ENCODE measurements at regions not wholly inside any gene's neighbourhood (a gene's known extent, or its start where the extent isn't known, plus 50 kb on each side); places are given as distances from the start of the nearest gene placed in this dataset.

- TF ChIP-seq, protein P1, sequence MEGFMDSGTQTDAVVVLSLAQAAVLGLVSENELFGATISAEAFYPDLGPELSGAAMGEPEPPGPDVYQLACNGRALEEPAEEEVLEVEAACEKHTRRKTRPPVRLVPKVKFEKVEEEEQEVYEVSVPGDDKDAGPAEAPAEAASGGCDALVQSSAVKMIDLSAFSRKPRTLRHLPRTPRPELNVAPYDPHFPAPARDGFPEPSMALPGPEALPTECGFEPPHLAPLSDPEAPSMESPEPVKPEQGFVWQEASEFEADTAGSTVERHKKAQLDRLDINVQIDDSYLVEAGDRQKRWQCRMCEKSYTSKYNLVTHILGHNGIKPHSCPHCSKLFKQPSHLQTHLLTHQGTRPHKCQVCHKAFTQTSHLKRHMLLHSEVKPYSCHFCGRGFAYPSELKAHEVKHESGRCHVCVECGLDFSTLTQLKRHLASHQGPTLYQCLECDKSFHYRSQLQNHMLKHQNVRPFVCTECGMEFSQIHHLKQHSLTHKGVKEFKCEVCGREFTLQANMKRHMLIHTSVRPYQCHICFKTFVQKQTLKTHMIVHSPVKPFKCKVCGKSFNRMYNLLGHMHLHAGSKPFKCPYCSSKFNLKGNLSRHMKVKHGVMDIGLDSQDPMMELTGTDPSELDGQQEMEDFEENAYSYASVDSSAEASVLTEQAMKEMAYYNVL (CRISPR knock-in tag; IDR thresholded peaks at IDR 0.05; ENCODE audit: borderline replicate concordance), result no peak
- no peak for TF ChIP-seq REPIN1 (CRISPR knock-in tag; IDR thresholded peaks at IDR 0.05; ENCODE audit: borderline replicate concordance, low read depth)
These were observed 230.7 kb downstream of the SNAPC1 start (continued) for GRCh38 chr14:61992926-61993325.

DNA sequence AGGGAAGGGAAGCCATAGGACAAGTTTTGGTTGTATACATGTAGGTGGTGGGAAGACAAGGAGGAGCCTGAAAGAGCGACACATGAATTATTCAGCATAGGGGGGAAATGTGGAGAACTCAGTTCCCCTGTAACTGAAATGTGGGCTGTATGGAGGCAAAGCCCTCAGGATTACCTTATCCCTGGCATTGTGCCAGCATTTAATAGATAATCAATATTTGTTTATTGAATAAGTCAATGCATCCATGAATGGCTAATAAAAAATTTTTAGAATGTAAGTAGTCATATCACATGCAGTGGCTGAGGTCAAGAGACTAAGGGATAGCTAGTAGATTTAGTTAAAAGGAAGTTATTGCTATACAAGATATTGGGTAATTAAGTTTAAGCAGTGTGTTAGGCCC is 232.4 kb downstream of the SNAPC1 start:
- in situ Hi-C loops (cut with HindIII; ENCODE audit: extremely low pct_ligation_motif_present, low pct_unique_long_range_greater_than_20kb), result no loop called here
- intact Hi-C loops (cut with micrococcal nuclease; ENCODE audit: unreplicated experiment), result no loop called here

GRCh38 chr14:61996753-61997152 is 234.5 kb downstream of the SNAPC1 start:
- BruUV-seq (replicated peaks), result no TSS peak
- Histone ChIP-seq H3K4me2 (ENCODE audit: low read depth, low read length) (no peak overlapping the region), H3K27ac (ENCODE audit: extremely low read length, insufficient read depth, low read length) (no peak overlapping the region), H2AFZ (ENCODE audit: low read length) (no peak overlapping the region), H3K4me1 (ENCODE audit: insufficient read depth, low read length) (no peaks in the 10 kb centered on the region), H3K79me2 (ENCODE audit: insufficient read depth, low read length) (no peaks in the 10 kb centered on the region), H3K4me3 (replicated peaks in 1 of 3; ENCODE audit: insufficient read depth in 1 of 3, low read depth in 2 of 3, low read length in 3 of 3) (no peak overlapping the region), H3K36me3 (replicated peaks in 1 of 2; ENCODE audit: control insufficient read depth in 1 of 2, insufficient read depth in 2 of 2, low read length in 2 of 2) (no peaks in the 10 kb centered on the region), H3K9ac (ENCODE audit: insufficient read depth, low read depth, low read length) (no peak overlapping the region), H4K20me1 (ENCODE audit: insufficient read depth, low read length) (no peaks in the 10 kb centered on the region), H3K27me3 (ENCODE audit: control insufficient read depth in 1 of 2, insufficient read depth in 2 of 2, low read length in 2 of 2) (no peaks in the 10 kb centered on the region), H3K9me3 (ENCODE audit: low read length) (no peaks in the 10 kb centered on the region)
- DNase-seq (ENCODE audit: low spot score), result no peak
- TF ChIP-seq ZNF724P (CRISPR knock-in tag; IDR thresholded peaks at IDR 0.05; ENCODE audit: borderline replicate concordance) (no peak), HMGA1 (CRISPR knock-in tag; conservative IDR thresholded peaks at IDR 0.05) (no peak), ZNF253 (CRISPR knock-in tag; IDR thresholded peaks at IDR 0.05; ENCODE audit: borderline replicate concordance) (no peak), ZNF501 (CRISPR knock-in tag; IDR thresholded peaks at IDR 0.05) (no peak), DPF2 (CRISPR knock-in tag; IDR thresholded peaks at IDR 0.05; ENCODE audit: borderline replicate concordance, low read depth) (no peak), RFX3 (CRISPR knock-in tag; IDR thresholded peaks at IDR 0.05) (no peak)
- no peak for ATAC-seq
- WGBS (ENCODE audit: low lambda C conversion rate), result 5% methylated on average over 4 of the region's 4 CpGs
- intact Hi-C loops (cut with micrococcal nuclease; ENCODE audit: unreplicated experiment), result no loop called here
- in situ Hi-C loops (cut with HindIII; ENCODE audit: extremely low pct_ligation_motif_present, low pct_unique_long_range_greater_than_20kb), result no loop called here
- ChIA-PET POLR2A (no interaction called here), CTCF (ENCODE audit: low intra/inter-chr PET ratio, low total read pairs) (no interaction called here)
- FAIRE-seq, result no peak

More for the DNA sequence above, 232.4 kb downstream of the SNAPC1 start:
- TF ChIP-seq NFE2L1 (CRISPR knock-in tag; IDR thresholded peaks at IDR 0.05; ENCODE audit: borderline replicate concordance), result no peak
- TF ChIP-seq LCORL (IDR thresholded peaks at IDR 0.05), result peak; percentile 61
- TF ChIP-seq LCORL (CRISPR knock-in tag; IDR thresholded peaks at IDR 0.05), result no peak
- H3K27ac ChIP-seq (ENCODE audit: extremely low read length, insufficient read depth, low read length), result no peak overlapping the region
- no peak for FAIRE-seq
- no TSS peak for BruUV-seq (replicated peaks)
- no peak for ATAC-seq
- H3K9me3 ChIP-seq (ENCODE audit: low read length), result no peaks in the 10 kb centered on the region
- CTCF ChIA-PET (ENCODE audit: low intra/inter-chr PET ratio, low total read pairs), result no interaction called here
- H2AFZ ChIP-seq (ENCODE audit: low read length), result no peak overlapping the region
- no peak overlapping the region for H3K9ac ChIP-seq (ENCODE audit: insufficient read depth, low read depth, low read length)
- H3K4me3 ChIP-seq (replicated peaks in 1 of 3; ENCODE audit: insufficient read depth in 1 of 3, low read depth in 2 of 3, low read length in 3 of 3), result no peak overlapping the region
- no peaks in the 10 kb centered on the region for H3K36me3 ChIP-seq (replicated peaks in 1 of 2; ENCODE audit: control insufficient read depth in 1 of 2, insufficient read depth in 2 of 2, low read length in 2 of 2)
- H3K27me3 ChIP-seq (ENCODE audit: control insufficient read depth in 1 of 2, insufficient read depth in 2 of 2, low read length in 2 of 2), result no peaks in the 10 kb centered on the region; a peak in 1 of 5 replicates
- no peak overlapping the region for H3K4me2 ChIP-seq (ENCODE audit: low read depth, low read length)
- no peaks in the 10 kb centered on the region for H3K79me2 ChIP-seq (ENCODE audit: insufficient read depth, low read length)
- WGBS (ENCODE audit: low lambda C conversion rate), result 0% methylated on average over 1 of the region's 1 CpG
- POLR2A ChIA-PET, result no interaction called here
- no peaks in the 10 kb centered on the region for H3K4me1 ChIP-seq (ENCODE audit: insufficient read depth, low read length)
- H4K20me1 ChIP-seq (ENCODE audit: insufficient read depth, low read length), result no peaks in the 10 kb centered on the region
- no peak for DNase-seq (ENCODE audit: low spot score)

Data from HepG2 (cell line).